Activated naive CD8-positive, alpha-beta T cell (primary cell): ENCODE measurements at regions not wholly inside any gene's neighbourhood (a gene's known extent, or its start where the extent isn't known, plus 50 kb on each side); places are given as distances from the start of the nearest gene placed in this dataset.

Experiments used
- H3K27ac Mint-ChIP-seq: one replicate; pipeline ENCODE4 v1.8.0; 2021; ENCODE audit warnings: mixed read lengths
- H3K27me3 Mint-ChIP-seq: one replicate; pipeline ENCODE4 v1.8.0; 2021; ENCODE audit warnings: mixed read lengths
- H3K36me3 Mint-ChIP-seq: one replicate; pipeline ENCODE4 v1.8.0; 2021; ENCODE audit warnings: mixed read lengths
- H3K4me1 Mint-ChIP-seq: one replicate; pipeline ENCODE4 v1.8.0; 2021; ENCODE audit warnings: low read depth, mixed read lengths
- H3K4me3 Mint-ChIP-seq: one replicate; pipeline ENCODE4 v1.8.0; 2021; ENCODE audit warnings: mild to moderate bottlenecking, mixed read lengths
- H3K9me3 Mint-ChIP-seq: one replicate; pipeline ENCODE4 v1.8.0; 2021; ENCODE audit warnings: low read depth, mixed read lengths

DNA sequence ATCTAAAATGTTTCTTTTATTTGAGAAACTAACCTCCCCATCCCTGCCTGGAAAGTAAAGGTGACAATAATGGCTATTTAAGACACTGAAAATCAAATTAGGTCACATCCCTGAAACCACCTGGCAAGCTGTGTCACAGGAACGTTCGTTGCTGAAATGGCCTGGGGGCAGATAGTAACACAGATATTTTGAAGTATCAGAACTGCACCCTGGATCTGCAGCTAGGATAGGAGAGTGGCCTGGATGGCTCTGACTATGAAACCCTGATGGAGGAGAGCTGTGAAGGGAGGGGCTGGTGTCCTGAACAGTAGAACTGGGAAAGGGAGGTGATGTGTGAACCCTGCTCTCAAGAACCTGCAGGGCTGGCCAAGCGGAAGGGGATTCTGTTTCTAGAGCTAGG is 648.3 kb upstream of the CFAP20DC start:
- Mint-ChIP-seq H3K9me3 (peaks cover under 1% of the 10 kb centered on the region), H3K4me1 (no peaks in the 10 kb centered on the region), H3K36me3 (no peaks in the 10 kb centered on the region), H3K4me3 (no peak overlapping the region), H3K27ac (no peak overlapping the region), H3K27me3 (no peaks in the 10 kb centered on the region)

DNA sequence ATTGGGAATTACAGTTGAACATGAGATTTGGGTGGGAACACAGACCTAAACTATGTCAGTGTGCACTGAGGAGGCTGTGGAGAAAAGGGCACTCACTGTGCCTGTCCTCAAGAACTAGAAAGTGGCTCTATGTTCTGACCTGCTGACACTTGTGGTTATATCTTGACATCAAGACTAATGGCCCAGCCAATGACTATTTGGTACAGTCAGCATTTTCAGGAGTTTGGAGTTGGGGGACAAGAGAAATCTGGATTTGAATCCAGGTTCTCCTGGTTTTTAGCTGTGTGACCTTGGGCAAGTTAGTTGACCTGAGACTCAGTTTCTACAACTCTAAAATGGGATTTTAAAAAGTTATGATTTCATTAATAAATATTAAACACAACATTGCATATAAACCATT is 647.0 kb upstream of the CFAP20DC start:
- Mint-ChIP-seq H3K27ac (no peak overlapping the region), H3K27me3 (no peaks in the 10 kb centered on the region)

DNA sequence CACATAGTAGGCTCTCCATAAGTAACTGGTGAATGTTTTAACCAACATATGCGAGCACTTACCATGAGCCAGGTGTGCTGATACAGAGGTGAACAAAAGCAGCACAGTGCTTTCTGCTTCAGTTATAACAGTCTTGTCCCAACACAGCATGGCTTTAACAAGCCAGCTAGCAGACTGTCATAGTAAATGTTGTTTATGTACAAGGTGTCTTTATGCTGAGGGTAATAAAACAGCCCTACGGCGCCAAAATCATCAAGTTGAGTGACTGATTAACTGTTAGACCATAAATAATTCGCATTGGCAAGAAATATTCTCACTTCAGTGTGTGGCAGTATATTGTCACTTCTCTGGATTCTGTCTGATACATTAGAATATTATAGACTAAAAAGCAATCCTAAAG is 646.0 kb upstream of the CFAP20DC start:
- H3K27me3 Mint-ChIP-seq, result no peaks in the 10 kb centered on the region
- no peak overlapping the region for H3K4me3 Mint-ChIP-seq
- no peak overlapping the region for H3K27ac Mint-ChIP-seq
- H3K4me1 Mint-ChIP-seq, result no peaks in the 10 kb centered on the region
- peaks cover 6% of the 10 kb centered on the region for H3K9me3 Mint-ChIP-seq
- H3K36me3 Mint-ChIP-seq, result peaks cover 2% of the 10 kb centered on the region

More for the DNA sequence above, 647.0 kb upstream of the CFAP20DC start:
- Mint-ChIP-seq H3K4me3 (no peak overlapping the region), H3K9me3 (peaks cover 6% of the 10 kb centered on the region), H3K4me1 (no peaks in the 10 kb centered on the region), H3K36me3 (peaks cover 2% of the 10 kb centered on the region)

DNA sequence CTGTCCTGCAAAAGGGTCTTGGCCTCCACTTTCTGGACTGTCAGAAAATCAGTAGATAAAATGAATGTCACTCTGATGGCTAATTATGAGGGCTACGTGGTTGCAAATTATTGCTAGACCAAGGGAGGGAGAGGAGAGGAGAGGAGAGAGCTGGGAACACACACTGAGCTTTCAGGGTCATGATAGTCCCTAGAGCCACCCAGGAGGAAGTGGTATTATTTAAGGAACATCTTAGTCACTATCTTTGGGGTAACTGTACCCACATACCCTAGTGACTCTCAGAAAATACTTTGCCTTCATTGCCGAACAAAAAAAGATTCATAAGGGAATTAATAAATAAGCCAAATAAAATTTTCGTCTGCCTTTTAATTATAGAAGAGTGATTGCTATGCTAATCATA is 642.3 kb upstream of the CFAP20DC start:
- Mint-ChIP-seq H3K4me1 (no peaks in the 10 kb centered on the region), H3K36me3 (peaks cover 2% of the 10 kb centered on the region), H3K4me3 (no peak overlapping the region), H3K27ac (no peak overlapping the region), H3K9me3 (peaks cover 6% of the 10 kb centered on the region), H3K27me3 (no peaks in the 10 kb centered on the region)

DNA sequence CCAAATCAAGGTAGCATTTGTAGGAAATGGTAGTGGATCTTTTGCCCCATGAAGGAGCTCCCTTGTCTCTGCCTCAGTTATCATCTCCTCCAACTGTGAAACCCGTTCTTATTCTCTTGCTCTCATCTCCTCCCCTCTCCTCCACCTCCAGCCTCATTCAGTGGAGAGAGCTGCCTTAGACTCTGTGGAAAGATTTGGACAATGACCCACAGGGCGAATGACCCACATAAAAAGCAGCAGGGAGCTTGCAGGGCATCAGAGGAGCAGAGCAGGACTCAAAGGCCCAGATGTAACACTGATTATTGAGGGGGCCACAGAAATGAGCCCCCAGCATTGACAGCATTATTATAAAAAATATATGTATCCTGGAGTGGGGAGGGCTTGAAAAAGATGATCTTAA is 641.1 kb upstream of the CFAP20DC start:
- peaks cover 2% of the 10 kb centered on the region for H3K36me3 Mint-ChIP-seq
- H3K27me3 Mint-ChIP-seq, result no peaks in the 10 kb centered on the region
- no peak overlapping the region for H3K4me3 Mint-ChIP-seq
- peaks cover 6% of the 10 kb centered on the region for H3K9me3 Mint-ChIP-seq
- no peaks in the 10 kb centered on the region for H3K4me1 Mint-ChIP-seq
- H3K27ac Mint-ChIP-seq, result no peak overlapping the region

DNA sequence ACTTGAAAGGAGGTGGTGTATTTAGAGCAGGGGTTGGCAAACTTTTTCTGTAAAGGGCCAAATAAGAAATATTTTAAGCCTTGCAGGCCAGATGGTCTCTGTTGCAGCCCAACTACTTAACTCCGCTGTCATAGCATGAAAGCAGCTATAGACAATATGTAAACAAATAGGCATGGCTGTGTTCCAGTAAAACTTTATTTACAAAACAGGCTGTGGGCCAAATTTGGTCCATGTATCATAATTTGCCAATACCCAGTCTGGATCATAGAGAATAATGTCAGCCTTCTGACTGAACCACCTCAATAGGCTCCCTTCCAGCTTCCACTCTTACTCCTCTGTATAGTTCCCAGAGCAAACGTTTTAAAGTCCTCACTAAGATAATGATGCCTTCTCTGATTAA is 638.8 kb upstream of the CFAP20DC start:
- Mint-ChIP-seq H3K36me3 (peaks cover 4% of the 10 kb centered on the region), H3K27ac (no peak overlapping the region), H3K4me3 (no peak overlapping the region), H3K9me3 (peaks cover 6% of the 10 kb centered on the region), H3K27me3 (no peaks in the 10 kb centered on the region), H3K4me1 (no peaks in the 10 kb centered on the region)

DNA sequence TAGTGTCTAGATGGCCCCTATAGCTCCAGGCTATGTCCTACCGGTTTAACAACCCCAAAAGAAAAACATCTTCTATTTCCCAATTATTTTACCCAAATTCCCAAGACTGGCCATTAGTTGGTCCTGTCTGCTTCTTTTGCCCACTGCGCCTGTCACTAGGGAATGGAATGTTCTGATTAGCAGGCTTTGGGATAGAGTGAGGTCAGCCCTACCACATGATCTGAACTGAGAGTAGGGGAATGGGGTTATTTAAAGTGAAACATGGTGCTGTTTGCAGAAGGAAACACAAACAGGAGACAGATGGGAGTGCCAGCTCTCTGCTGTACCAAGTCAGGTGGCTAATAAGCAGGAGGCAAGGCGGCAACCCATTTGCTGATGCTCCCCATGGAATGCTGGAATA is 635.6 kb upstream of the CFAP20DC start:
- Mint-ChIP-seq H3K27me3 (no peaks in the 10 kb centered on the region), H3K9me3 (peaks cover 4% of the 10 kb centered on the region), H3K27ac (no peak overlapping the region), H3K4me3 (no peak overlapping the region), H3K4me1 (no peaks in the 10 kb centered on the region), H3K36me3 (peaks cover 5% of the 10 kb centered on the region)

DNA sequence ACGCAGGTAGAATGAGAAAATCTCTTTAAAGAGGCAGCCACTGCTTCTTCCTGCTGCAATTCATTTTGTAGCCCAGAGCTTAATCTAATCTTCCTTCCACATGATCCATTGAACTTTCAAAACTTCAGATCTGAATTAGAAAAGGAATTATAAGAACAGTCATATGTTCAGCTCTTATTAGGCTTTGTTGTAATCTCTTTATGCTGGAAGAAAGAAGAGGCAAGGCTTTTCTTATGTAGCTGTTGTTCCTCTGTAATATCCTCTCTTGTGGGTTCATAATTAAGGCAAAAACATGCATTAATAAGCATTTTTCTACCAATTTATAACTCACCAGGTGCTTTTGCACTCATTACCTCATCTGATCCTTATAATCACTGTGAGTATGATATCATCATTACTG is 634.9 kb upstream of the CFAP20DC start:
- H3K27me3 Mint-ChIP-seq, result no peaks in the 10 kb centered on the region

DNA sequence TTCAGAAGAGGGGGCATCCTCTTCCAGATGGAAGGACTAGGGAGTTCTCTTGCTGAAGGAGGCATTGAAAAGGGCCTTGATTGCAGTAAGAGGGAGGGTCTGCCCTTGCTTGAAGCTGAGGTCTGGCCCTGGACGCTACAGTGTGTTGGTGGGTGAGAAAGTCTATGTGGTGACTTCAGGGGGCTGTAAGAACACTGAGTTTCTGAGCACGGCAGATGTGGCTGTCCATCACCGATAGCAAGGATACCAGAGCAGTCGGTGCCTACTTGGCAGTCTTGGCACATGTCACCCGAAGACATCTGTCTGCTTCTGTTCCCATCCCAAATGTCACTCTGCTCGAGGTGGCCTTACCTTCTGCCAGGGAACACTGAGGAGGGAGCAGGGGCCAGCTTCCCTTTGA is 631.1 kb upstream of the CFAP20DC start:
- Mint-ChIP-seq H3K36me3 (peaks cover 5% of the 10 kb centered on the region), H3K4me3 (no peak overlapping the region), H3K27ac (no peak overlapping the region), H3K27me3 (no peaks in the 10 kb centered on the region), H3K9me3 (peaks cover 4% of the 10 kb centered on the region), H3K4me1 (no peaks in the 10 kb centered on the region)

More for the DNA sequence above, 634.9 kb upstream of the CFAP20DC start:
- peaks cover 4% of the 10 kb centered on the region for H3K9me3 Mint-ChIP-seq
- no peaks in the 10 kb centered on the region for H3K4me1 Mint-ChIP-seq
- peaks cover 5% of the 10 kb centered on the region for H3K36me3 Mint-ChIP-seq
- no peak overlapping the region for H3K27ac Mint-ChIP-seq
- H3K4me3 Mint-ChIP-seq, result no peak overlapping the region

DNA sequence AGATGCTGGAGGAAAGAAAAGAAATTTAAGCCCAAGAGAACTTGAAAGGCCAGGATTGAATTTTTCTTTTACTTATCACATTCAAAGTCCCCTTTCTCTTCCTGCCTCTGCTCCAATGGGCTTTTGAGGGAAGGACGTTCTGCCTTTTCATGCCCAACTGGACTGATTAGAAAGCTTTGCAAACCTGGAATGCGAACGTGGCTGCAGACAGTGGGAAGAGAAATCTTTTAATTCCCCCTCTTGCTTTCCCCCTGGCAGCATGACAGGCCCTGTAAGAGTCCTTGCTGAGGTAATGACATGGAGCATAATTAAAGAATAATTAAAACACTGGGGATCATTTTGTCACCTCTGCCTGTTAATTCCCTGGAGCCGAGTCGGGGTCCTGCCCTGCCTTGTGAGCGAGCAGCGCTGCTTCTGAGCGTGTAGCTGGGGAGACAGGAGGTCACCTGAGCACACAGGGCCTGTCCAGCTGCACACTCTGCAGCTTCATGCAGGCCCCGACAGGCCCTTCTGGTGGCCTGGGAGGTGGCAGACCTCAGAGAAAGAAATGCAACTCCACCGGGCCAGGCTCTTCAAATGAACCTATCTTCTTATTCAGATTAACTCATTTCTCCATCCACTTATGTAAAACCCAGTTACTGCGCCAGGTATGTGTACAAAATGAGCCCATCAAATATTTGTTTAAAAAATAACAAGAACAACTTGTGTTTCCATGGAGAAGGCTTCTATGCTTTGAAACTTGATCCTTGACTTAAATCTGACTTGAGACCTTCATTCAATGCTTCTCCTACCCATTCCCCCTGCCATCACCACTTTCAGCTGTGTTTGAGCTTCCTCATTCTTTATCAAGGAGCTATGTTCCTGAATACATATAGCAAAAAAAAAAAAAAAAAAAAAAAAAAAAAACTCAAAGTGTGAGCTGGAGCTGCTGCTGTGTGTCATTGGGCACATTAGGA is 628.2 kb upstream of the CFAP20DC start:
- Mint-ChIP-seq H3K9me3 (peaks cover 2% of the 10 kb centered on the region), H3K4me1 (no peaks in the 10 kb centered on the region), H3K27ac (no peak overlapping the region), H3K36me3 (peaks cover 1% of the 10 kb centered on the region), H3K27me3 (no peaks in the 10 kb centered on the region), H3K4me3 (no peak overlapping the region)

DNA sequence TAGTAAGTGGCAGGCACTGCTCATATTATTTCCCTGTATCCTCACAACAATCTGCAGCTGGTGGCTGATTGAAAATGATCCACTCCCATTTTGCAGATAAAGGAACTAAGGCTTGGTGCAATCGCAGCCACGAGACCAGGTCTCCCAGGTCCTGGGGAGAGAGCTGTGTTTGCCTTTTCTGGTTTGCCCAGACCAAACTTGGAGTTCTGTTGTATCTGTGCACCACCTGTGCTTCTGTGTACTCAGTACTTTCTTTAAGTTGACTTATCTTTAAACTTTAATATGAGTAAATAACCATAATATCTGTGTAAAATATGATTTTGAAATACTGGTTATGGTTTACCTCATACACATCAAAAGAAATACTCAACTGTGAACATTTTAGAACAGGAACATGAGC is 625.7 kb upstream of the CFAP20DC start:
- Mint-ChIP-seq H3K4me1 (no peaks in the 10 kb centered on the region), H3K9me3 (no peaks in the 10 kb centered on the region), H3K4me3 (no peak overlapping the region), H3K27ac (no peak overlapping the region), H3K27me3 (no peaks in the 10 kb centered on the region), H3K36me3 (no peaks in the 10 kb centered on the region)

DNA sequence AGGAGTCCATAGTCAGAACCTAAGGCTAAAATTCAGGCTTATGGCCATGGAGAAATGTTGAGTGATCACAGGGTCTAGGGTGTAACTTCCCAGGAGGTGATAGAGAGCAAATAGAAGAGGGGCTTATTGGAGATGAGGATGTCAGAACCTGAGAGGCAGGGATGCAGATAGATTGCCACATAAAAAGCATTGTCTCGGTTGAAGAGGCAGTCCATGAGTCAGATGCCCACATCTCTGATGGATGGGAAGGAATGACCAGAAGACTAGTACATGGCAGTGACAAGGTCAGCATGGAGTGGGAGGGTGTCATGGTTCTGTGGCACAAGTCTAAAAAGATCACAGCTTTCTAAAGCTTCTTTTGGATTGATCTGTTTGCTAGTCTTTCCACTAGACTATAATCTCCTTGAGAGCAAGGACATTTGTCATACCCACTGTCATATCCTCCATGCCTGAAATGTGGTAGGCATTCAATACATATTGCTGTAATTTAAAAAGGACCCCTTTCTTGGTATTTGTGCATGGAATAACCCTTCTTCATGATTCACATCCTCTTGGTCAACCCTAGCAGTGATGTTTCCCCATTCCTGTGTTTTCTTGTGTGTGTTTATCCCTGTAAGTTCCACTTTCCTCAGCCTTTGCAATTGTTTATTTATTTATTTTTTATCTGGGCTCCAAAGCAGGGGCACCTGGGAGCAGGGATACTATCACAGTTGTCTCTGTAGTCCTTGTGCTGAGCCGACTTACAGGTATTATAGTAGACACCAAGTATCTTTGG is 613.4 kb upstream of the CFAP20DC start:
- no peaks in the 10 kb centered on the region for H3K9me3 Mint-ChIP-seq
- H3K36me3 Mint-ChIP-seq, result no peaks in the 10 kb centered on the region
- no peaks in the 10 kb centered on the region for H3K4me1 Mint-ChIP-seq
- no peak overlapping the region for H3K27ac Mint-ChIP-seq
- no peak overlapping the region for H3K4me3 Mint-ChIP-seq
- no peaks in the 10 kb centered on the region for H3K27me3 Mint-ChIP-seq

DNA sequence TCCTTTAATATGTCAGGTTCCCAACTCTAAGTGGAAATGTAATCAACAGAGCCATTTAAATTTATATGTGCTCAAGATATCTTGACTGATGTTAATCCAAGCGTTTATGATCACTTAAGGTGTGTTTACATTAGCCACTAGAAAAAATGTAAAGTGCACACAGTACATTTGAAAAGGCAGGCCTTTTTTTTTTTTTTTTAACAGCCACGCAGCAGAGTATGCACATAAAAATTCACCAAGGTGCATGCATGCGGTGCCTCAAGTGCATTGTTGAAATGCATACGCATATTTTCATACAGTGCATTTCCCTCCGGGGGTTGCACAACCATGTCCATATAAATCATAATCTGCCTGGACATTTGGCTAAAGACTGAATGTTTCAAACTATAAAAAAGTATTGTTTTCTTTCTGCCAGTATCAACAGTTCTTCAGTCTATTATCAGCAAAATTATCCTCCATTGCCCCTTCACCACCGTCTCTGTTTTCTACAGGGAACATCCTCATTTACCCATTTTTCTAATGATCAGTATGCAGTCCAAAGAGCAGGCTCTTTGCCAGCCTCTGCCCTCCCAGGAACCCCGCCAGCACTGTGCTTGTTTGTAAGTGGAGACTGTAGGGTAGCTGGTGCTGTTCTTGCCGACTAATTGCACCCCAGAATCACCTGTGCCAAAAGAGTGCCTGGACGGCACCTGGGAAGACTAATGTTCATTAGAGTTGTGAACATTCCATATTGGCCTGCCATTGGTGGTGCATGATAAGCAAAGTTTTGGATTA is 611.2 kb upstream of the CFAP20DC start:
- no peaks in the 10 kb centered on the region for H3K36me3 Mint-ChIP-seq
- no peaks in the 10 kb centered on the region for H3K27me3 Mint-ChIP-seq
- no peak overlapping the region for H3K4me3 Mint-ChIP-seq
- no peaks in the 10 kb centered on the region for H3K4me1 Mint-ChIP-seq
- H3K9me3 Mint-ChIP-seq, result no peaks in the 10 kb centered on the region
- H3K27ac Mint-ChIP-seq, result no peak overlapping the region

DNA sequence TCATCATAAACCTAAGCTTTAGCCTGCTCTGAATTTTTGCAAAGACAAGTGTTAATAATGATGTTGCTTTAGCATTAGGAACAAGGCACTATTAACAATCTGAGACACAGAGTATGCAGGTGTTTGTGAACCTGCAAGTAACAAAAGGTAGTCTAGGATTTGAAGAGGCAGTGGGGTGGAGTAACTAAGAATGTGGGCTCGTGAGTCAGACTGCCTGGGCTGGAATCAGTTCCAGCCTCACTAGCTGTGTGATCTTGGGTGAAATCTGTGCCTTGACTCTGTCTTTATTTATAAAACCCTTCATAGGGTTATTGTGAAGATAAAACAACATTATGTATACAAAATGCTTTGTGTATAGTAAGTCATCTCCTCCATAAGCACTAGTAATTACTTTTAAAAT is 610.6 kb upstream of the CFAP20DC start:
- no peaks in the 10 kb centered on the region for H3K36me3 Mint-ChIP-seq
- H3K4me3 Mint-ChIP-seq, result no peak overlapping the region
- H3K9me3 Mint-ChIP-seq, result no peaks in the 10 kb centered on the region
- no peaks in the 10 kb centered on the region for H3K4me1 Mint-ChIP-seq
- H3K27ac Mint-ChIP-seq, result no peak overlapping the region
- H3K27me3 Mint-ChIP-seq, result no peaks in the 10 kb centered on the region

DNA sequence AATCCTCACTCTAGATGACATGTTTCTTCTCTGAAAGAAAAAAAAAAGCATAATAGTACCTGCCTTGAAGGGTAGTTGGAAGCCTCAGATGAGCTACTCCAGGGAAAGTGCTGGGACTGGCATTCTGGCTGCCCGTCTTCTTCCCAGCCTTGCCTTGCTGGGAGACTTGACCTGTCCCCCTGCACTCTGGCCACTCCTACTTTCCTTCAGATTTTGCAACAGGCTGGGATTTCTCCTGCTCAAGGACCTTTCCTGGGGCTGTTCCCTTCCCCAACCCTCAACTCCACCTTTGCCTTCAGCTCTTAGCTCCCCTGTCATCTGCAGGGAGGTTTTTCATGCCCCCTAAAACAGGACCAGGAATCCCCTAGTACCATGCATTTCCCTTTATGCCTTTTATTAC is 609.9 kb upstream of the CFAP20DC start:
- Mint-ChIP-seq H3K36me3 (no peaks in the 10 kb centered on the region), H3K27ac (no peak overlapping the region), H3K27me3 (no peaks in the 10 kb centered on the region), H3K4me3 (no peak overlapping the region), H3K9me3 (no peaks in the 10 kb centered on the region), H3K4me1 (no peaks in the 10 kb centered on the region)
